OCI-LY1 (cell line): ENCODE measurements at regions not wholly inside any gene's neighbourhood (a gene's known extent, or its start where the extent isn't known, plus 50 kb on each side); places are given as distances from the start of the nearest gene placed in this dataset.

Experiments used
- EZH2 ChIP-seq: fragments of 200-600 bp; sonication (generic), shearing (Covaris generic); IDR thresholded peaks from 2 replicates; pipeline ENCODE4 v1.8.0; 2017; ENCODE audit warnings: borderline replicate concordance, mixed run types, mild to moderate bottlenecking, antibody characterized with exemption, low read length, moderate library complexity, mixed read lengths
- TF ChIP-seq, protein P1 (sequence below): fragments of 200-600 bp; sonication (generic), shearing (Covaris generic); IDR thresholded peaks from 2 replicates; pipeline ENCODE4 v1.5.1; 2017; ENCODE audit warnings: mild to moderate bottlenecking, antibody characterized with exemption, low read length, moderate library complexity, mixed read lengths

DNA sequence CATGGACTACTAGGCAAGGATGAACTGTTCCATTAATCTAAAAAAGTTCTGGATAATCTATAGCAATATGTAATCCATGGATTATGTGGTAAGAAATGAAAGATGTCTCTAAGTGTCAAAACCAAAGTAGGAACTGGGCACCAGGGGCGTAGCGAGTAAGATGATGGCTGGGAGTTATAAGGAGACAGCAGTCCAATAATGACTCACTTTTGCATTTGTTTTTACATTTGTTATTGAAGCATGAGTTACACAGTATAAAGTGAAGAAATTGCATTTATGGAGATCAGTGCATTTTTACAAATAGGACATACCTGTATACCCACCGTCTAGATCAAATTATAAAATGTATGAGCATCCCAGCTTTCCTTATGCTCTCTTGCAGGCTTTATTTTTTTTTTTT is 878.5 kb upstream of the MAP3K7 start:
- TF ChIP-seq, protein P1, sequence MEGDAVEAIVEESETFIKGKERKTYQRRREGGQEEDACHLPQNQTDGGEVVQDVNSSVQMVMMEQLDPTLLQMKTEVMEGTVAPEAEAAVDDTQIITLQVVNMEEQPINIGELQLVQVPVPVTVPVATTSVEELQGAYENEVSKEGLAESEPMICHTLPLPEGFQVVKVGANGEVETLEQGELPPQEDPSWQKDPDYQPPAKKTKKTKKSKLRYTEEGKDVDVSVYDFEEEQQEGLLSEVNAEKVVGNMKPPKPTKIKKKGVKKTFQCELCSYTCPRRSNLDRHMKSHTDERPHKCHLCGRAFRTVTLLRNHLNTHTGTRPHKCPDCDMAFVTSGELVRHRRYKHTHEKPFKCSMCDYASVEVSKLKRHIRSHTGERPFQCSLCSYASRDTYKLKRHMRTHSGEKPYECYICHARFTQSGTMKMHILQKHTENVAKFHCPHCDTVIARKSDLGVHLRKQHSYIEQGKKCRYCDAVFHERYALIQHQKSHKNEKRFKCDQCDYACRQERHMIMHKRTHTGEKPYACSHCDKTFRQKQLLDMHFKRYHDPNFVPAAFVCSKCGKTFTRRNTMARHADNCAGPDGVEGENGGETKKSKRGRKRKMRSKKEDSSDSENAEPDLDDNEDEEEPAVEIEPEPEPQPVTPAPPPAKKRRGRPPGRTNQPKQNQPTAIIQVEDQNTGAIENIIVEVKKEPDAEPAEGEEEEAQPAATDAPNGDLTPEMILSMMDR: no peak
- TF ChIP-seq EZH2: no peak
